Fibroblast of lung (primary cell): ENCODE measurements at regions not wholly inside any gene's neighbourhood (a gene's known extent, or its start where the extent isn't known, plus 50 kb on each side); places are given as distances from the start of the nearest gene placed in this dataset.

ENCODE experiments used
- DNase-seq, 2 donors: peaks; one replicate each; pipeline versions ENCODE4 v3.0.0 to v3.0.0-alpha.2; 2010; ENCODE audit warnings: low read depth in 2 of 2
- H2AFZ ChIP-seq: 2 replicates; pipeline ENCODE4 v1.5.1; 2012; ENCODE audit warnings: low read length, control low read depth, inconsistent platforms
- H3K27ac ChIP-seq: 2 replicates; pipeline ENCODE4 v1.5.1; 2011; ENCODE audit warnings: low read length, control low read depth; ENCODE audit not compliant: insufficient read depth
- H3K27me3 ChIP-seq: 2 replicates; pipeline ENCODE4 v1.5.1; 2011; ENCODE audit warnings: mild to moderate bottlenecking, low read length; ENCODE audit not compliant: control insufficient read depth, insufficient read depth
- H3K36me3 ChIP-seq: 2 replicates; pipeline ENCODE4 v1.5.1; 2011; ENCODE audit warnings: low read length; ENCODE audit not compliant: control insufficient read depth, insufficient read depth
- H3K4me1 ChIP-seq: 2 replicates; pipeline ENCODE4 v1.5.1; 2011; ENCODE audit warnings: low read length; ENCODE audit not compliant: control insufficient read depth, insufficient read depth; ENCODE audit errors: extremely low read depth
- H3K4me2 ChIP-seq: 2 replicates; pipeline ENCODE4 v1.5.1; 2011; ENCODE audit warnings: low read length, control low read depth; ENCODE audit not compliant: insufficient read depth; ENCODE audit errors: extremely low read depth
- H3K4me3 ChIP-seq, 4 experiments: fragments of 200-600 bp in 1 of 4; sonication (generic) in 1 of 4; replicated peaks in 1 of 4; 2 replicates each; pipeline ENCODE4 v1.5.1; 2011 to 2016; ENCODE audit warnings: low read length in 4 of 4, low read depth in 3 of 4, mild to moderate bottlenecking in 3 of 4, control low read depth in 2 of 4, inconsistent platforms in 1 of 4, mixed read lengths in 1 of 4; ENCODE audit not compliant: insufficient read depth in 1 of 4; ENCODE audit errors: control extremely low read depth in 1 of 4
- H3K79me2 ChIP-seq: 2 replicates; pipeline ENCODE4 v1.5.1; 2012; ENCODE audit warnings: mild to moderate bottlenecking, low read length, inconsistent platforms; ENCODE audit not compliant: control insufficient read depth, insufficient read depth
- H3K9ac ChIP-seq: 2 replicates; pipeline ENCODE4 v1.5.1; 2011; ENCODE audit warnings: mild to moderate bottlenecking, low read length, control low read depth; ENCODE audit not compliant: insufficient read depth
- H3K9me3 ChIP-seq: 2 replicates; pipeline ENCODE4 v1.5.1; 2012; ENCODE audit warnings: low read depth, low read length; ENCODE audit not compliant: control insufficient read depth, insufficient read depth
- H4K20me1 ChIP-seq: 2 replicates; pipeline ENCODE4 v1.5.1; 2011; ENCODE audit warnings: low read length; ENCODE audit not compliant: control insufficient read depth, insufficient read depth; ENCODE audit errors: extremely low read depth
- CTCF ChIP-seq, 2 donors: IDR thresholded peaks in 1 of 2; conservative IDR thresholded peaks in 1 of 2; 1 replicate in 1 of 2; 2 replicates in 1 of 2; pipeline ENCODE4 v1.5.1; 2011 to 2012; ENCODE audit warnings: low read length in 2 of 2, control low read depth in 1 of 2, inconsistent platforms in 1 of 2, low read depth in 1 of 2, mild to moderate bottlenecking in 1 of 2
- EZH2 ChIP-seq: IDR thresholded peaks from 2 replicates; pipeline ENCODE4 v1.5.1; 2012; ENCODE audit warnings: low read length, control low read depth, mild to moderate bottlenecking; ENCODE audit errors: missing control alignments

- Histone ChIP-seq H4K20me1 (no peaks in the 10 kb centered on the region), H3K79me2 (no peaks in the 10 kb centered on the region), H2AFZ (no peak overlapping the region), H3K9me3 (no peaks in the 10 kb centered on the region), H3K27me3 (no peaks in the 10 kb centered on the region), H3K27ac (no peak overlapping the region), H3K4me3 (no peak overlapping the region), H3K4me1 (no peaks in the 10 kb centered on the region), H3K9ac (no peak overlapping the region), H3K36me3 (no peaks in the 10 kb centered on the region), H3K4me2 (no peak overlapping the region)
- TF ChIP-seq EZH2 (no peak), CTCF (conservative IDR thresholded peaks at IDR 0.05 in 1 of 2, IDR thresholded peaks at IDR 0.05 in 1 of 2; ENCODE audit: low read depth in 1 of 2, low read length in 2 of 2) (no peak)
- DNase-seq = peak in 1 of 2 donors; percentile 8
These were observed 157.2 kb upstream of the ZC3H15 start for GRCh38 chr2:186328838-186329237.

- no peaks in the 10 kb centered on the region for H3K79me2 ChIP-seq
These were observed 156.0 kb upstream of the ZC3H15 start for GRCh38 chr2:186330050-186330449.

GRCh38 chr2:186339716-186340115, 146.3 kb upstream of the ZC3H15 start:
- Histone ChIP-seq H3K9ac (no peak overlapping the region), H3K27ac (no peak overlapping the region), H3K9me3 (no peaks in the 10 kb centered on the region), H3K4me1 (no peaks in the 10 kb centered on the region), H4K20me1 (no peaks in the 10 kb centered on the region), H2AFZ (no peak overlapping the region), H3K79me2 (no peaks in the 10 kb centered on the region), H3K4me3 (no peak overlapping the region), H3K27me3 (no peaks in the 10 kb centered on the region), H3K4me2 (no peak overlapping the region), H3K36me3 (no peaks in the 10 kb centered on the region)
- DNase-seq = peak in 1 of 2 donors; percentile 65
- TF ChIP-seq EZH2 (no peak), CTCF (conservative IDR thresholded peaks at IDR 0.05 in 1 of 2, IDR thresholded peaks at IDR 0.05 in 1 of 2; ENCODE audit: low read depth in 1 of 2, low read length in 2 of 2) (no peak)

More at GRCh38 chr2:186330050-186330449, 156.0 kb upstream of the ZC3H15 start:
- no peak for TF ChIP-seq CTCF (conservative IDR thresholded peaks at IDR 0.05 in 1 of 2, IDR thresholded peaks at IDR 0.05 in 1 of 2; ENCODE audit: low read depth in 1 of 2, low read length in 2 of 2)
- Histone ChIP-seq H3K27ac (no peak overlapping the region), H3K4me3 (no peak overlapping the region), H3K9me3 (no peaks in the 10 kb centered on the region), H3K36me3 (no peaks in the 10 kb centered on the region), H4K20me1 (no peaks in the 10 kb centered on the region), H3K9ac (no peak overlapping the region), H2AFZ (no peak overlapping the region), H3K27me3 (no peaks in the 10 kb centered on the region), H3K4me1 (no peaks in the 10 kb centered on the region), H3K4me2 (no peak overlapping the region)
- no peak for DNase-seq
